ENCODE measurements at regions not wholly inside any gene's neighbourhood (a gene's known extent, or its start where the extent isn't known, plus 50 kb on each side); places are given as distances from the start of the nearest gene placed in this dataset.

GRCh38 chr5:101561018-101561417, 657.9 kb upstream of the ST8SIA4 start (continued):
- TF ChIP-seq CTCF (IDR thresholded peaks at IDR 0.05; ENCODE audit: poor library complexity, severe bottlenecking), result no peak
- TF ChIP-seq SMC3 (conservative IDR thresholded peaks at IDR 0.05; ENCODE audit: poor library complexity), result no peak

DNA sequence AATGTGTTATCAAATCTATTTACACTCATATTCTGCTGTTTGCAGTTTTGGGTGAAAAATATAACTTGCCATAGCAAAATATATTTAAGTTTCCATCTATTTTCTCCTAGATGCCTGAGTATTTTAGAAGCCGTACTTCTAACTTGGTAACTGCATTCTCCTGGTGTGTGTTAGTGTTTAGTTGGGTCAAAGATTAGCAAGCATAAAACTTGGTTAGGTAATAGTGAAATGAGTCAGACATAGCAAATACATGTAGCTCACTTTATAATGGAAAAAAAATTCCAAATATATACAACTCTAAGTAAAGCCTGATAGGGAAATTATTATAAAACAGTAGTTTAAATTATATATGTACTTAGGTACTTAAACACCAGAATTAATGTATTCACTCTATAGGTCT, 640.7 kb upstream of the ST8SIA4 start:
- TF ChIP-seq, protein P1, sequence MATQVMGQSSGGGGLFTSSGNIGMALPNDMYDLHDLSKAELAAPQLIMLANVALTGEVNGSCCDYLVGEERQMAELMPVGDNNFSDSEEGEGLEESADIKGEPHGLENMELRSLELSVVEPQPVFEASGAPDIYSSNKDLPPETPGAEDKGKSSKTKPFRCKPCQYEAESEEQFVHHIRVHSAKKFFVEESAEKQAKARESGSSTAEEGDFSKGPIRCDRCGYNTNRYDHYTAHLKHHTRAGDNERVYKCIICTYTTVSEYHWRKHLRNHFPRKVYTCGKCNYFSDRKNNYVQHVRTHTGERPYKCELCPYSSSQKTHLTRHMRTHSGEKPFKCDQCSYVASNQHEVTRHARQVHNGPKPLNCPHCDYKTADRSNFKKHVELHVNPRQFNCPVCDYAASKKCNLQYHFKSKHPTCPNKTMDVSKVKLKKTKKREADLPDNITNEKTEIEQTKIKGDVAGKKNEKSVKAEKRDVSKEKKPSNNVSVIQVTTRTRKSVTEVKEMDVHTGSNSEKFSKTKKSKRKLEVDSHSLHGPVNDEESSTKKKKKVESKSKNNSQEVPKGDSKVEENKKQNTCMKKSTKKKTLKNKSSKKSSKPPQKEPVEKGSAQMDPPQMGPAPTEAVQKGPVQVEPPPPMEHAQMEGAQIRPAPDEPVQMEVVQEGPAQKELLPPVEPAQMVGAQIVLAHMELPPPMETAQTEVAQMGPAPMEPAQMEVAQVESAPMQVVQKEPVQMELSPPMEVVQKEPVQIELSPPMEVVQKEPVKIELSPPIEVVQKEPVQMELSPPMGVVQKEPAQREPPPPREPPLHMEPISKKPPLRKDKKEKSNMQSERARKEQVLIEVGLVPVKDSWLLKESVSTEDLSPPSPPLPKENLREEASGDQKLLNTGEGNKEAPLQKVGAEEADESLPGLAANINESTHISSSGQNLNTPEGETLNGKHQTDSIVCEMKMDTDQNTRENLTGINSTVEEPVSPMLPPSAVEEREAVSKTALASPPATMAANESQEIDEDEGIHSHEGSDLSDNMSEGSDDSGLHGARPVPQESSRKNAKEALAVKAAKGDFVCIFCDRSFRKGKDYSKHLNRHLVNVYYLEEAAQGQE (IDR thresholded peaks at IDR 0.05; ENCODE audit: borderline replicate concordance), result no peak
- TF ChIP-seq SMC3 (conservative IDR thresholded peaks at IDR 0.05; ENCODE audit: poor library complexity) (no peak), TAF1 (IDR thresholded peaks at IDR 0.05; ENCODE audit: low read depth) (no peak), MXI1 (conservative IDR thresholded peaks at IDR 0.05; ENCODE audit: poor library complexity, severe bottlenecking) (no peak)
- no peaks in the 10 kb centered on the region for H3F3A ChIP-seq (ENCODE audit: insufficient read depth, low read length, poor library complexity, severe bottlenecking)
- H4K20me1 ChIP-seq (ENCODE audit: insufficient read depth), result no peaks in the 10 kb centered on the region
- no peaks in the 10 kb centered on the region for H3K27me3 ChIP-seq (ENCODE audit: insufficient read depth, low read depth, low read length)
- H3K4me3 ChIP-seq (ENCODE audit: low read length), result no peak overlapping the region
- H3K27ac ChIP-seq (ENCODE audit: low read length), result no peak overlapping the region
- no peaks in the 10 kb centered on the region for H3K79me2 ChIP-seq (replicated peaks; ENCODE audit: insufficient read depth, low read length)
- no peaks in the 10 kb centered on the region for H3K36me3 ChIP-seq (ENCODE audit: insufficient read depth, low read length)
- no peak overlapping the region for H3K4me2 ChIP-seq (ENCODE audit: low read length)
- H2AFZ ChIP-seq (ENCODE audit: low read depth, low read length), result no peak overlapping the region
- no peaks in the 10 kb centered on the region for H3K9me3 ChIP-seq (ENCODE audit: low read length)
- H3K9me2 ChIP-seq (ENCODE audit: insufficient read depth, low read length), result no peaks in the 10 kb centered on the region
- H3K9ac ChIP-seq (ENCODE audit: low read length), result no peak overlapping the region

- Histone ChIP-seq H2AFZ (ENCODE audit: low read depth, low read length) (no peak overlapping the region), H3K4me2 (ENCODE audit: low read length) (no peak overlapping the region), H3K9me3 (ENCODE audit: low read length) (no peaks in the 10 kb centered on the region), H3K9ac (ENCODE audit: low read length) (no peak overlapping the region), H3F3A (ENCODE audit: insufficient read depth, low read length, poor library complexity, severe bottlenecking) (no peaks in the 10 kb centered on the region), H3K27ac (ENCODE audit: low read length) (no peak overlapping the region), H3K27me3 (ENCODE audit: insufficient read depth, low read depth, low read length) (no peaks in the 10 kb centered on the region), H4K20me1 (ENCODE audit: insufficient read depth) (no peaks in the 10 kb centered on the region), H3K36me3 (ENCODE audit: insufficient read depth, low read length) (no peaks in the 10 kb centered on the region), H3K4me3 (ENCODE audit: low read length) (no peak overlapping the region), H3K79me2 (replicated peaks; ENCODE audit: insufficient read depth, low read length) (no peaks in the 10 kb centered on the region), H3K9me2 (ENCODE audit: insufficient read depth, low read length) (no peaks in the 10 kb centered on the region)
- TF ChIP-seq EZH2 (IDR thresholded peaks at IDR 0.05; ENCODE audit: borderline replicate concordance, insufficient read depth, low read length, poor library complexity, severe bottlenecking) (no peak), CTCF (IDR thresholded peaks at IDR 0.05; ENCODE audit: poor library complexity, severe bottlenecking) (no peak), POLR2AphosphoS5 (IDR thresholded peaks at IDR 0.05) (no peak), TAF1 (IDR thresholded peaks at IDR 0.05; ENCODE audit: low read depth) (no peak), EP300 (conservative IDR thresholded peaks at IDR 0.05; ENCODE audit: poor library complexity, severe bottlenecking) (no peak), MXI1 (conservative IDR thresholded peaks at IDR 0.05; ENCODE audit: poor library complexity, severe bottlenecking) (no peak), SMC3 (conservative IDR thresholded peaks at IDR 0.05; ENCODE audit: poor library complexity) (no peak), RAD21 (conservative IDR thresholded peaks at IDR 0.05) (no peak)
- TF ChIP-seq, protein P1 (IDR thresholded peaks at IDR 0.05; ENCODE audit: borderline replicate concordance), result no peak
These were observed 636.2 kb upstream of the ST8SIA4 start for GRCh38 chr5:101539315-101539714.
